B cell (primary cell): ENCODE measurements at regions not wholly inside any gene's neighbourhood (a gene's known extent, or its start where the extent isn't known, plus 50 kb on each side); places are given as distances from the start of the nearest gene placed in this dataset.

Experiments
- ATAC-seq: fragments of 200-7000 bp; cut with Tn5 transposase; one replicate; pipeline ENCODE4 v1.10.0; 2021; ENCODE audit warnings: low read depth, mild to moderate bottlenecking, moderate number of reproducible peaks, moderate library complexity
- CTCF ChIA-PET: fragments of 350-600 bp; sonication (Branson Sonifier 250); formaldehyde crosslinking; loops from one replicate; lab custom pipeline; 2021; ENCODE audit warnings: antibody characterized with exemption, inconsistent platforms; lab: Charles Lee
- POLR2A ChIA-PET: fragments of 350-600 bp; sonication (Branson Sonifier 250); formaldehyde crosslinking; loops from one replicate; lab custom pipeline; 2021; ENCODE audit warnings: antibody characterized with exemption; lab: Charles Lee
- DNase-seq: peaks from one replicate; pipeline ENCODE4 v3.0.0; 2013
- H2AFZ ChIP-seq: 2 replicates; pipeline ENCODE4 v1.6.1; 2012; ENCODE audit warnings: mild to moderate bottlenecking, low read depth, low read length; ENCODE audit not compliant: insufficient read depth, poor library complexity, severe bottlenecking
- H3K27ac ChIP-seq, 2 donors: 1 replicate in 1 of 2; 2 replicates in 1 of 2; pipeline ENCODE4 v1.5.1; 2012 to 2013; ENCODE audit warnings: low read length in 2 of 2, mild to moderate bottlenecking in 2 of 2, moderate library complexity in 1 of 2
- H3K27me3 ChIP-seq, 4 experiments: fragments of 200-600 bp in 1 of 4; sonication (generic) in 1 of 4; replicated peaks in 1 of 4; 1 replicate in 2 of 4; 2 replicates in 2 of 4; pipeline versions ENCODE4 v1.6.1 to v1.7.0; 2013 to 2016; ENCODE audit warnings: low read length in 3 of 4, mild to moderate bottlenecking in 2 of 4, mixed read lengths in 1 of 4, moderate library complexity in 1 of 4; ENCODE audit not compliant: insufficient read depth in 4 of 4, control insufficient read depth in 3 of 4; ENCODE audit errors: control extremely low read depth in 1 of 4
- H3K36me3 ChIP-seq, 2 experiments: replicated peaks in 1 of 2; 1 replicate in 1 of 2; 2 replicates in 1 of 2; pipeline versions ENCODE4 v1.6.1 to v1.7.1; 2013; ENCODE audit warnings: low read length in 1 of 2; ENCODE audit not compliant: insufficient read depth in 2 of 2, control insufficient read depth in 1 of 2; ENCODE audit errors: control extremely low read depth in 1 of 2, extremely low read depth in 1 of 2
- H3K4me1 ChIP-seq, 2 donors: fragments of 200-600 bp in 1 of 2; sonication (generic) in 1 of 2; 1 replicate in 1 of 2; 2 replicates in 1 of 2; pipeline versions ENCODE4 v1.5.1 to v1.6.1; 2013 to 2017; ENCODE audit warnings: low read length in 2 of 2; ENCODE audit not compliant: control insufficient read depth in 2 of 2, insufficient read depth in 2 of 2
- H3K4me2 ChIP-seq: replicated peaks from 2 replicates; pipeline ENCODE3; 2012; ENCODE audit warnings: mild to moderate bottlenecking, low read depth, low read length; ENCODE audit not compliant: poor library complexity, severe bottlenecking
- H3K4me3 ChIP-seq, 5 experiments: fragments of 200-600 bp in 1 of 5; sonication (generic) in 1 of 5; 1 replicate in 3 of 5; 2 replicates in 2 of 5; pipeline versions ENCODE4 v1.5.1 to v1.7.0; 2011 to 2016; ENCODE audit warnings: low read length in 4 of 5, mild to moderate bottlenecking in 4 of 5, low read depth in 2 of 5, control low read depth in 1 of 5, moderate library complexity in 1 of 5; ENCODE audit not compliant: insufficient read depth in 1 of 5; ENCODE audit errors: control extremely low read depth in 1 of 5, extremely low read depth in 1 of 5
- H3K79me2 ChIP-seq: fragments of 200-600 bp; sonication (generic); one replicate; pipeline ENCODE4 v1.6.0; 2016; ENCODE audit warnings: low read length; ENCODE audit not compliant: control insufficient read depth, insufficient read depth
- H3K9ac ChIP-seq: fragments of 200-600 bp; sonication (generic); 2 replicates; pipeline ENCODE4 v1.6.1; 2017; ENCODE audit warnings: mild to moderate bottlenecking, low read length, moderate library complexity
- H3K9me3 ChIP-seq, 3 donors: one replicate each; pipeline versions ENCODE4 v1.6.1 to v1.7.1; 2013; ENCODE audit warnings: low read length in 2 of 3; ENCODE audit not compliant: control insufficient read depth in 2 of 3, insufficient read depth in 1 of 3; ENCODE audit errors: control extremely low read depth in 1 of 3
- H4K20me1 ChIP-seq: 2 replicates; pipeline ENCODE4 v1.6.0; 2012; ENCODE audit warnings: mild to moderate bottlenecking, low read length; ENCODE audit not compliant: insufficient read depth, control insufficient read depth, poor library complexity, severe bottlenecking
- H3K27ac Mint-ChIP-seq: one replicate; pipeline ENCODE4 v1.8.0; 2021; ENCODE audit warnings: mixed read lengths
- H3K27me3 Mint-ChIP-seq: one replicate; pipeline ENCODE4 v1.8.0; 2021; ENCODE audit warnings: mixed read lengths
- H3K4me1 Mint-ChIP-seq: one replicate; pipeline ENCODE4 v1.8.0; 2021; ENCODE audit warnings: mixed read lengths
- H3K4me3 Mint-ChIP-seq: one replicate; pipeline ENCODE4 v1.8.0; 2021; ENCODE audit warnings: mixed read lengths
- H3K9me3 Mint-ChIP-seq: one replicate; pipeline ENCODE4 v1.8.0; 2022; ENCODE audit warnings: mixed read lengths; ENCODE audit not compliant: insufficient read depth
- EZH2 ChIP-seq: IDR thresholded peaks from 2 replicates; pipeline ENCODE4 v1.6.1; 2012; ENCODE audit warnings: borderline replicate concordance, low read depth, mild to moderate bottlenecking, moderate library complexity, low read length; ENCODE audit not compliant: insufficient read depth, poor library complexity, severe bottlenecking
- WGBS: methylation state at CpG from one replicate; pipeline ENCODE4 v1.1.5; 2013; ENCODE audit warnings: missing lambda C conversion rate; ENCODE audit not compliant: insufficient coverage; 5-methylcytosine and 5-hydroxymethylcytosine counted together
- intact Hi-C: fragments of 100-400 bp; cut with micrococcal nuclease; formaldehyde crosslinking; loops from one replicate; pipeline ENCODE4 v1.10.0; 2022
- TF ChIP-seq, protein P1 (sequence below): fragments of 200-600 bp; IDR thresholded peaks from one replicate; pipeline ENCODE4 v1.8.0; 2022; ENCODE audit warnings: antibody characterized with exemption, mild to moderate bottlenecking

DNA sequence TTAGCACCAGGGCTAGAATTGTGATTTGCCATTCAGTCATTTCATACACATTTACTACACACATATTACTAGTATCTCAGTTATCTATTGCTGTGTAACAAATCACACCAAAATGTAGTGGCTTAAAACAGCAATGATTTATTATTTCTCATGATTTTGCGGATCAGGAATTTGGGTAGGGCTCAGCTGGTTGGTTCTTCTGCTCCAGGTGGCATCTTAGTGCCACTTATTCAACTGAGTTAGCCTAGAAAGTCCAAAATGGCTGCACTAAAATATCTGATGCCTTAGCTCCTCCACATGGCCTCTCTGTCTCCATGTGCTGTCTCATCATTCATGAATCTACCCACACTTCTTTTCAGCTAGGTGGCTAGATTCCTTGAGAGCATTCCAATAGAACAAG lies 107.1 kb downstream of the ZFP36L2 start:
- intact Hi-C loops = no loop called here
- H3K4me1 Mint-ChIP-seq = peaks cover 6% of the 10 kb centered on the region
- POLR2A ChIA-PET = interaction anchor here (0.6 kb wide), 1 partner anchor 49 kb away, joined by 4 read pairs; no protein-coding TSS in a partner anchor

DNA sequence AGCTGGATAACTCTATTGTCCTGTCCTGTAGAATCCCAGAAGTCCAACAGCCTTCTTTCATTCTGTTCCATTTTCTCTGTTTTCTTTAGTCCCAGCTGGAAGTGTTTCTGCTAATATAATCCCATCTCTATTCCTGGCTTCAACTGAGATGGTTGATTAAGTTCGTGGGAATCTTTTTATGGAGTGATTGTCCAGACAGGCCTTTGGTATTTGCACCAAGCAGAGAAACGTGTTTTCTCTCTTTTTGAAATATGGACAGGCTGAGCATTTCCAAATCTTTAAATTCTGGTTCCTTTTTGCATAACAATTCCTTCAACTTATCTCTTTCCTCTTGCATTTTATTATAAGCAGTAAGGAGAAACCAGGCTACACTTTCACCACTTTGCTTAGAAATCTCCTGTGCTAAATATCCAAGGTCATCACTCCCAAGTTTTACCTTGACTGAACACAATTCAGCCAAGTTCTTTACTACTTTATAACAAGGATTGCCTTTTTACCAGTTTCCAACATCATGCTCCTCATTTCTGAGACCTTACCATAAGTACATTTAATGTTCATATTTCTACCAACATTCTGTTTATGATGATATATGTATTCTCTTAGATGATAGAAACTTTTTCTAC lies 108.8 kb downstream of the ZFP36L2 start:
- Mint-ChIP-seq H3K4me3 (no peak overlapping the region), H3K4me1 (no peaks in the 10 kb centered on the region), H3K9me3 (peaks cover 10% of the 10 kb centered on the region), H3K27ac (no peak overlapping the region), H3K27me3 (peaks cover 4% of the 10 kb centered on the region)
- no peak overlapping the region for H3K4me2 ChIP-seq
- ATAC-seq (no peak), DNase-seq (no peak)
- no peaks in the 10 kb centered on the region for H3K36me3 ChIP-seq
- TF ChIP-seq, protein P1, sequence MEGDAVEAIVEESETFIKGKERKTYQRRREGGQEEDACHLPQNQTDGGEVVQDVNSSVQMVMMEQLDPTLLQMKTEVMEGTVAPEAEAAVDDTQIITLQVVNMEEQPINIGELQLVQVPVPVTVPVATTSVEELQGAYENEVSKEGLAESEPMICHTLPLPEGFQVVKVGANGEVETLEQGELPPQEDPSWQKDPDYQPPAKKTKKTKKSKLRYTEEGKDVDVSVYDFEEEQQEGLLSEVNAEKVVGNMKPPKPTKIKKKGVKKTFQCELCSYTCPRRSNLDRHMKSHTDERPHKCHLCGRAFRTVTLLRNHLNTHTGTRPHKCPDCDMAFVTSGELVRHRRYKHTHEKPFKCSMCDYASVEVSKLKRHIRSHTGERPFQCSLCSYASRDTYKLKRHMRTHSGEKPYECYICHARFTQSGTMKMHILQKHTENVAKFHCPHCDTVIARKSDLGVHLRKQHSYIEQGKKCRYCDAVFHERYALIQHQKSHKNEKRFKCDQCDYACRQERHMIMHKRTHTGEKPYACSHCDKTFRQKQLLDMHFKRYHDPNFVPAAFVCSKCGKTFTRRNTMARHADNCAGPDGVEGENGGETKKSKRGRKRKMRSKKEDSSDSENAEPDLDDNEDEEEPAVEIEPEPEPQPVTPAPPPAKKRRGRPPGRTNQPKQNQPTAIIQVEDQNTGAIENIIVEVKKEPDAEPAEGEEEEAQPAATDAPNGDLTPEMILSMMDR = no peak
- TF ChIP-seq EZH2 = no peak
- ChIA-PET CTCF (interaction anchor here (0.9 to 1.3 kb wide), 2 partner anchors 112 to 367 kb away, joined by 3 to 5 read pairs; no protein-coding TSS in a partner anchor), POLR2A (no interaction called here)
- no peak overlapping the region for H3K27ac ChIP-seq
- no peak overlapping the region for H2AFZ ChIP-seq
- no peaks in the 10 kb centered on the region for H4K20me1 ChIP-seq
- peaks cover 0 to 12% (median 0%) of the 10 kb centered on the region in 3 donors for H3K9me3 ChIP-seq
- no peaks in the 10 kb centered on the region for H3K27me3 ChIP-seq
- no peak overlapping the region for H3K4me3 ChIP-seq
- no CpG with 5 or more reads among the region's 2 CpGs for WGBS
- intact Hi-C loops = no loop called here
- H3K9ac ChIP-seq = no peak overlapping the region
- no peaks in the 10 kb centered on the region for H3K79me2 ChIP-seq
- no peaks in the 10 kb centered on the region for H3K4me1 ChIP-seq

More for the DNA sequence above, 107.1 kb downstream of the ZFP36L2 start:
- Histone ChIP-seq H3K9me3 (peaks cover 0 to 12% (median 0%) of the 10 kb centered on the region in 3 donors), H3K4me3 (no peak overlapping the region), H3K4me1 (peaks cover 6% of the 10 kb centered on the region in 2 donors), H3K9ac (no peak overlapping the region), H3K4me2 (no peak overlapping the region), H3K36me3 (no peaks in the 10 kb centered on the region), H4K20me1 (no peaks in the 10 kb centered on the region), H3K79me2 (no peaks in the 10 kb centered on the region), H2AFZ (no peak overlapping the region), H3K27me3 (no peaks in the 10 kb centered on the region), H3K27ac (no peak overlapping the region)
- TF ChIP-seq EZH2 = no peak
- TF ChIP-seq, protein P1 = no peak
- CTCF ChIA-PET = interaction anchor here (1.4 kb wide), 1 partner anchor 11 kb away, joined by 5 read pairs; no protein-coding TSS in a partner anchor
- no peak overlapping the region for H3K27ac Mint-ChIP-seq
- ATAC-seq (no peak), DNase-seq (no peak)
- 100% methylated on average over 1 of the region's 1 CpG for WGBS
- peaks cover 10% of the 10 kb centered on the region for H3K9me3 Mint-ChIP-seq
- no peak overlapping the region for H3K4me3 Mint-ChIP-seq
- H3K27me3 Mint-ChIP-seq = peaks cover 4% of the 10 kb centered on the region
